HL-60 (cell line): ENCODE measurements at regions not wholly inside any gene's neighbourhood (a gene's known extent, or its start where the extent isn't known, plus 50 kb on each side); places are given as distances from the start of the nearest gene placed in this dataset.

ENCODE experiments used
- DNase-seq, 2 experiments: peaks; one replicate each; pipeline ENCODE4 v3.0.0-alpha.2; 2010 to 2020; ENCODE audit warnings: low read depth in 1 of 2, low spot score in 1 of 2
- H3K27ac ChIP-seq: fragments of 250-450 bp; sonication (Bioruptor Pico); replicated peaks from 2 replicates; pipeline ENCODE4 v1.5.1; 2020; ENCODE audit warnings: mild to moderate bottlenecking, moderate library complexity
- H3K27me3 ChIP-seq: fragments of 250-450 bp; sonication (Bioruptor Pico); 2 replicates; pipeline ENCODE4 v1.5.1; 2021; ENCODE audit warnings: mild to moderate bottlenecking, moderate library complexity; ENCODE audit not compliant: insufficient read depth, poor library complexity, severe bottlenecking
- H3K4me3 ChIP-seq: replicated peaks from 2 replicates; pipeline ENCODE4 v1.5.1; 2011; ENCODE audit warnings: mild to moderate bottlenecking, control low read depth, low read length; ENCODE audit not compliant: insufficient read depth
- CTCF ChIP-seq: IDR thresholded peaks from one replicate; pipeline ENCODE4 v1.5.1; 2011; ENCODE audit warnings: low read length, control low read depth, inconsistent platforms; ENCODE audit not compliant: insufficient read depth
- GABPA ChIP-seq: IDR thresholded peaks from 2 replicates; pipeline ENCODE4 v1.6.1; 2012; ENCODE audit warnings: low read depth
- POLR2AphosphoS5 ChIP-seq: IDR thresholded peaks from 2 replicates; pipeline ENCODE4 v1.6.1; 2012; ENCODE audit warnings: low read depth
- REST ChIP-seq: IDR thresholded peaks from 2 replicates; pipeline ENCODE4 v1.6.1; 2012; ENCODE audit warnings: low read depth; ENCODE audit not compliant: insufficient replicate concordance
- SPI1 ChIP-seq: IDR thresholded peaks from 2 replicates; pipeline ENCODE4 v1.6.1; 2012; ENCODE audit warnings: low read depth, mild to moderate bottlenecking, borderline replicate concordance

GRCh38 chr12:47578836-47579235 lies 127.0 kb downstream of the RPAP3 start:
- H3K4me3 ChIP-seq, result no peak overlapping the region
- no peak overlapping the region for H3K27ac ChIP-seq
- no peak for DNase-seq
- no peaks in the 10 kb centered on the region for H3K27me3 ChIP-seq
- TF ChIP-seq SPI1 (no peak), GABPA (no peak), POLR2AphosphoS5 (no peak), CTCF (no peak), REST (no peak)

DNA sequence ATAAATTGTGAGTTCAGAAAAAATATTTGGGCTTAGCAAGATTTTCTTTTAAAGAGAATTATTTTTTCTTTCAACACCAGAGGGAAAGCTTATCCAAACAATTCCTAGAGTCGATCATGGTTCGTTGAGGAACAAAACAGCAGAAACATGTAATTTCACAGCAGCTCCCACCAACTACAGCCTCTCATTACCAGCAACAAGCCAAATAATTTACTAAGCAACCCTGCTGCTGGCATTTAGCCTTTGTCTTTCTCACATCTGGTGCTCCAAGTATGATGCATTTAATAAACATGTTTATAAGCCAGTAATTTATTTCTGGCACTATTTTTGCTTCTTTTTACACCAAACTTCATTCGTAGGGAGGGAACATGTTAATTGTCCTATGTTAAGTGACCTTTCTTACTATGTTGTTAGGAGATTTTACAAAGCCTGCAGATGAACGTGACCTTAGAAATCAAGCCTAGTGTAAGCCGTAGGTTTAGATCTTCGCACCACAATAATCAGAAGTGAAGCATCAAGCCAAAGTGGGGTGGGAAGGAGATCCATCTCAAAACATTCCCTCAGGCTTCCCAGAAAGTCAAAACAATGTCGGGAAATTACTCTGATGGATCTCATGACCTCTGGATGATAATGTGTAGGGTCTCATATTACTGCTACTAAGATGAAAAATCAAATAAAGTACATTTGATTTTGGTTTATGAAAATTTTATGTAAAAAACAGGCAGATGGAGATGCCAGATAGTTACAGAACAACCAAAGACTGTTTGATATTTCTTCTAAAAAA lies 128.4 kb downstream of the RPAP3 start:
- Histone ChIP-seq H3K27ac (no peak overlapping the region), H3K27me3 (no peaks in the 10 kb centered on the region), H3K4me3 (no peak overlapping the region)
- TF ChIP-seq POLR2AphosphoS5 (no peak), REST (no peak), GABPA (no peak), SPI1 (no peak), CTCF (no peak)
- no peak for DNase-seq

- no peak overlapping the region for H3K27ac ChIP-seq
- H3K4me3 ChIP-seq, result no peak overlapping the region
- H3K27me3 ChIP-seq, result no peaks in the 10 kb centered on the region
- DNase-seq, result no peak
- no peak for TF ChIP-seq CTCF
- no peak for TF ChIP-seq REST
- TF ChIP-seq SPI1, result no peak
- no peak for TF ChIP-seq POLR2AphosphoS5
- no peak for TF ChIP-seq GABPA
Observed at GRCh38 chr12:47576289-47576945, 129.4 kb downstream of the RPAP3 start.
